H1 (cell line): ENCODE measurements at regions not wholly inside any gene's neighbourhood (a gene's known extent, or its start where the extent isn't known, plus 50 kb on each side); places are given as distances from the start of the nearest gene placed in this dataset.

Experiments used
- BCL11A ChIP-seq, 2 experiments: IDR thresholded peaks; one replicate each; pipeline ENCODE4 v1.6.1; 2011; ENCODE audit warnings: low read depth in 2 of 2, low read length in 2 of 2, mild to moderate bottlenecking in 2 of 2
- GTF2F1 ChIP-seq: IDR thresholded peaks from 2 replicates; pipeline ENCODE4 v1.6.1; 2012; ENCODE audit warnings: low read depth, low read length, improper control_type of control experiment, borderline replicate concordance
- TEAD4 ChIP-seq: IDR thresholded peaks from 2 replicates; pipeline ENCODE4 v1.6.1; 2012; ENCODE audit warnings: low read depth, low read length, inconsistent platforms, mixed read lengths
- ZNF274 ChIP-seq: IDR thresholded peaks from 2 replicates; pipeline ENCODE4 v1.7.0; 2012; ENCODE audit warnings: low read length, borderline replicate concordance; ENCODE audit errors: extremely low read depth
- TF ChIP-seq, protein P1 (sequence below): fragments of 300-600 bp; sonication (generic); IDR thresholded peaks from 2 replicates; pipeline ENCODE4 v1.7.1; 2012; ENCODE audit warnings: low read length, moderate library complexity, mild to moderate bottlenecking, inconsistent platforms; ENCODE audit not compliant: insufficient replicate concordance

DNA sequence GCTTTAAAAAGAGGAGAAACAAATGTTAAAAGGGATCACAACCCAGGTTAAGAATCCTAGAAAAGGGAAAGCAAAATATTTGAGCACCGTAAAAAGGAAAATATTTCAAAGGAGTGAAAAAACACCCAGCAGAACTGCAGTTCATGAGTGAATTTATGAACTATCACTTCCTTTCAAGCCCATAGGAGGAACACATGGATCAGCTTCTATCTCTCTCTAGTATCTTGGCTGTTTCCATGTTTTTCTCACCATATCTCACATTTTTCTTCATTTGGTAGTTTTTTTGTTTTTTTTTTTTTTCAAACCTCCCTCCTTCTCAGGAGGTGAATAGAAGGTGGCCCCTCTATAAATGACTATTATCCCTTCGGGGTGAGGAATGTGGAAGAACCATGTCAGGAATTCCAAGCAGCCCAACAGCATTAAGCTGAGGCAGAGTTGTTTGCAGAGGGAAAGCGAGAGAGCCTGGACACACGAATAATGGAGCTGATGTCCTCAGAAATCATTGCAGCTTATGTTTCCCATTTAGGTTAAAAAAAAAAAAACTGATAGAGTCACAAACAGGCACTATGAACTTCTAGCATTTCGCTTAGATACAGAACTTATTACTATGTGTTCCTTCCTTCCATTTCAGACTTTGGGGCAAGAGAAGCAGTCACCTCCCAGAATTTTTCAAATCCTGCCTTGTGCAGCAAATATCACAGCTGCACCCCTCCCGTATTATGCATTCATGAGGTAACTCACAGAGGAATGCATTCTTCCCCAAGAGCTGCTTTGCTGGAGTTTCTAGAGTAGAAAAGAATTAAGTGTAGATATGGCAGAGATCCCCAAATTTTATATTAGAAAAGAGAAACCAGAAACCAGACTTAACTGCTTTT lies 315.6 kb downstream of the IRS1 start (continued):
- TF ChIP-seq, protein P1, sequence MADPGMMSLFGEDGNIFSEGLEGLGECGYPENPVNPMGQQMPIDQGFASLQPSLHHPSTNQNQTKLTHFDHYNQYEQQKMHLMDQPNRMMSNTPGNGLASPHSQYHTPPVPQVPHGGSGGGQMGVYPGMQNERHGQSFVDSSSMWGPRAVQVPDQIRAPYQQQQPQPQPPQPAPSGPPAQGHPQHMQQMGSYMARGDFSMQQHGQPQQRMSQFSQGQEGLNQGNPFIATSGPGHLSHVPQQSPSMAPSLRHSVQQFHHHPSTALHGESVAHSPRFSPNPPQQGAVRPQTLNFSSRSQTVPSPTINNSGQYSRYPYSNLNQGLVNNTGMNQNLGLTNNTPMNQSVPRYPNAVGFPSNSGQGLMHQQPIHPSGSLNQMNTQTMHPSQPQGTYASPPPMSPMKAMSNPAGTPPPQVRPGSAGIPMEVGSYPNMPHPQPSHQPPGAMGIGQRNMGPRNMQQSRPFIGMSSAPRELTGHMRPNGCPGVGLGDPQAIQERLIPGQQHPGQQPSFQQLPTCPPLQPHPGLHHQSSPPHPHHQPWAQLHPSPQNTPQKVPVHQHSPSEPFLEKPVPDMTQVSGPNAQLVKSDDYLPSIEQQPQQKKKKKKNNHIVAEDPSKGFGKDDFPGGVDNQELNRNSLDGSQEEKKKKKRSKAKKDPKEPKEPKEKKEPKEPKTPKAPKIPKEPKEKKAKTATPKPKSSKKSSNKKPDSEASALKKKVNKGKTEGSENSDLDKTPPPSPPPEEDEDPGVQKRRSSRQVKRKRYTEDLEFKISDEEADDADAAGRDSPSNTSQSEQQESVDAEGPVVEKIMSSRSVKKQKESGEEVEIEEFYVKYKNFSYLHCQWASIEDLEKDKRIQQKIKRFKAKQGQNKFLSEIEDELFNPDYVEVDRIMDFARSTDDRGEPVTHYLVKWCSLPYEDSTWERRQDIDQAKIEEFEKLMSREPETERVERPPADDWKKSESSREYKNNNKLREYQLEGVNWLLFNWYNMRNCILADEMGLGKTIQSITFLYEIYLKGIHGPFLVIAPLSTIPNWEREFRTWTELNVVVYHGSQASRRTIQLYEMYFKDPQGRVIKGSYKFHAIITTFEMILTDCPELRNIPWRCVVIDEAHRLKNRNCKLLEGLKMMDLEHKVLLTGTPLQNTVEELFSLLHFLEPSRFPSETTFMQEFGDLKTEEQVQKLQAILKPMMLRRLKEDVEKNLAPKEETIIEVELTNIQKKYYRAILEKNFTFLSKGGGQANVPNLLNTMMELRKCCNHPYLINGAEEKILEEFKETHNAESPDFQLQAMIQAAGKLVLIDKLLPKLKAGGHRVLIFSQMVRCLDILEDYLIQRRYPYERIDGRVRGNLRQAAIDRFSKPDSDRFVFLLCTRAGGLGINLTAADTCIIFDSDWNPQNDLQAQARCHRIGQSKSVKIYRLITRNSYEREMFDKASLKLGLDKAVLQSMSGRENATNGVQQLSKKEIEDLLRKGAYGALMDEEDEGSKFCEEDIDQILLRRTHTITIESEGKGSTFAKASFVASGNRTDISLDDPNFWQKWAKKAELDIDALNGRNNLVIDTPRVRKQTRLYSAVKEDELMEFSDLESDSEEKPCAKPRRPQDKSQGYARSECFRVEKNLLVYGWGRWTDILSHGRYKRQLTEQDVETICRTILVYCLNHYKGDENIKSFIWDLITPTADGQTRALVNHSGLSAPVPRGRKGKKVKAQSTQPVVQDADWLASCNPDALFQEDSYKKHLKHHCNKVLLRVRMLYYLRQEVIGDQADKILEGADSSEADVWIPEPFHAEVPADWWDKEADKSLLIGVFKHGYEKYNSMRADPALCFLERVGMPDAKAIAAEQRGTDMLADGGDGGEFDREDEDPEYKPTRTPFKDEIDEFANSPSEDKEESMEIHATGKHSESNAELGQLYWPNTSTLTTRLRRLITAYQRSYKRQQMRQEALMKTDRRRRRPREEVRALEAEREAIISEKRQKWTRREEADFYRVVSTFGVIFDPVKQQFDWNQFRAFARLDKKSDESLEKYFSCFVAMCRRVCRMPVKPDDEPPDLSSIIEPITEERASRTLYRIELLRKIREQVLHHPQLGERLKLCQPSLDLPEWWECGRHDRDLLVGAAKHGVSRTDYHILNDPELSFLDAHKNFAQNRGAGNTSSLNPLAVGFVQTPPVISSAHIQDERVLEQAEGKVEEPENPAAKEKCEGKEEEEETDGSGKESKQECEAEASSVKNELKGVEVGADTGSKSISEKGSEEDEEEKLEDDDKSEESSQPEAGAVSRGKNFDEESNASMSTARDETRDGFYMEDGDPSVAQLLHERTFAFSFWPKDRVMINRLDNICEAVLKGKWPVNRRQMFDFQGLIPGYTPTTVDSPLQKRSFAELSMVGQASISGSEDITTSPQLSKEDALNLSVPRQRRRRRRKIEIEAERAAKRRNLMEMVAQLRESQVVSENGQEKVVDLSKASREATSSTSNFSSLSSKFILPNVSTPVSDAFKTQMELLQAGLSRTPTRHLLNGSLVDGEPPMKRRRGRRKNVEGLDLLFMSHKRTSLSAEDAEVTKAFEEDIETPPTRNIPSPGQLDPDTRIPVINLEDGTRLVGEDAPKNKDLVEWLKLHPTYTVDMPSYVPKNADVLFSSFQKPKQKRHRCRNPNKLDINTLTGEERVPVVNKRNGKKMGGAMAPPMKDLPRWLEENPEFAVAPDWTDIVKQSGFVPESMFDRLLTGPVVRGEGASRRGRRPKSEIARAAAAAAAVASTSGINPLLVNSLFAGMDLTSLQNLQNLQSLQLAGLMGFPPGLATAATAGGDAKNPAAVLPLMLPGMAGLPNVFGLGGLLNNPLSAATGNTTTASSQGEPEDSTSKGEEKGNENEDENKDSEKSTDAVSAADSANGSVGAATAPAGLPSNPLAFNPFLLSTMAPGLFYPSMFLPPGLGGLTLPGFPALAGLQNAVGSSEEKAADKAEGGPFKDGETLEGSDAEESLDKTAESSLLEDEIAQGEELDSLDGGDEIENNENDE: peak; percentile 60
- TF ChIP-seq TEAD4 (peak; percentile 99), ZNF274 (no peak), BCL11A (IDR thresholded peaks at IDR 0.05; ENCODE audit: low read depth in 2 of 2, low read length in 2 of 2) (peak in 1 of 2 experiments; percentile 52), GTF2F1 (no peak)
